ENCODE measurements at regions not wholly inside any gene's neighbourhood (a gene's known extent, or its start where the extent isn't known, plus 50 kb on each side); places are given as distances from the start of the nearest gene placed in this dataset.

DNA sequence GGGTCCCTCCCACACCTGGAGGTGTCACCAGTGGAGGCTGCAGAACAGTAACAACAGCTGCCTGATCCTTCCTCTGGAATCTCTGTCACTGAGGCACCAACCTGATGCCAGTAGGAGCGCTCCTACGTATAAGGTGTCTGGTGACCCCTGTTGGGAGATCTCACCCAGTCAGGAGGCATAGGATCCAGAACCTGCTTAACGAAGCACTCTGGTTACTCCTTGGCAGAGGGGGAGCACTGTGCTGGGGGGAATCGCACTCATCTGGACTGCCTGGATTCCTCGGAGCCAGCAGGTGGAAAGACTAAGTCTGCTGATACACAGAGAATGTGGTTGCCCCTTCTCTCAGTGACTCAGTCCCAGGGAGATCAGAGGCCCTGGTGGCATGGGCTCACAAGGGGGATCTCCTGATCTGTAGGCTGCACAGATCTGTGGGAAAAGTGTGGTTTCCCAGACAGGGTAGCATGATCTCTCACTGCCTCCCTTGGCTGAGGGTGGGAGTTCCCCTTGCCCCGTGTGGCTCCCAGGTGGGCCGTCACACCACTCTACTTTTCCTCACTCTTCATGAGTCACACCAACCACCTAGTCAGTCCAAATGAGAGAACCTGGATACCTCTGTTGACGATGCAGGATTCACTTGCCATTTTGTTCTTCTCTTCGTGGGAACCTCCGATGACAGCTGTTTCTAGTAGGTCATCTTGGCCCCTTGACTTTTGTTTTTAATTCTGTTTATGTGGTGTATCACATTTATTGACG is 305.9 kb downstream of the IDS start:
- TF ChIP-seq CTCF (IDR thresholded peaks at IDR 0.05) (no peak), ZFX (IDR thresholded peaks at IDR 0.05; ENCODE audit: borderline replicate concordance) (no peak)

Measured in 22Rv1 (cell line).